GM18861 (cell line): ENCODE measurements at regions not wholly inside any gene's neighbourhood (a gene's known extent, or its start where the extent isn't known, plus 50 kb on each side); places are given as distances from the start of the nearest gene placed in this dataset.
A peak's percentile ranks its signal among the peaks of the same experiment; 100 is the strongest.
"Not testable (repeated sequence)": the region's sequence is repeated elsewhere in the genome, so short reads cannot be mapped to it uniquely, and the experiment has no call there.

Experiments
- ATAC-seq: cut with Tn5 transposase; IDR thresholded peaks from one replicate; pipeline ENCODE4 v1.9.1; 2021; ENCODE audit not compliant: unreplicated experiment

GRCh38 chrX:10676235-10676957 lies 56.0 kb upstream of the MID1 start:
- ATAC-seq: no peak

- no peak for ATAC-seq
Observed at GRCh38 chrX:10677490-10677889, 57.1 kb upstream of the MID1 start.

GRCh38 chrX:10679387-10679786 lies 59.0 kb upstream of the MID1 start:
- no peak for ATAC-seq

GRCh38 chrX:10681167-10681566 lies 60.8 kb upstream of the MID1 start:
- no peak for ATAC-seq

- ATAC-seq: not testable (repeated sequence)
Observed at GRCh38 chrX:10683631-10684030, 63.2 kb upstream of the MID1 start.

- ATAC-seq: no peak
Observed at GRCh38 chrX:10685923-10686595, 65.7 kb upstream of the MID1 start.

- not testable (repeated sequence) for ATAC-seq
Observed at GRCh38 chrX:10691751-10692150, 71.4 kb upstream of the MID1 start.

GRCh38 chrX:10697616-10698317 lies 77.4 kb upstream of the MID1 start:
- no peak for ATAC-seq

- ATAC-seq: no peak
Observed at GRCh38 chrX:10698318-10698640, 77.9 kb upstream of the MID1 start.

- no peak for ATAC-seq
Observed at GRCh38 chrX:10702031-10702430, 81.6 kb upstream of the MID1 start.

- ATAC-seq: not testable (repeated sequence)
Observed at GRCh38 chrX:10706342-10706741, 86.0 kb upstream of the MID1 start.

- ATAC-seq: no peak
Observed at GRCh38 chrX:10707773-10708172, 87.4 kb upstream of the MID1 start.

GRCh38 chrX:10709276-10709675 lies 88.9 kb upstream of the MID1 start:
- no peak for ATAC-seq

GRCh38 chrX:10714531-10714930 lies 94.1 kb upstream of the MID1 start:
- no peak for ATAC-seq

GRCh38 chrX:10722851-10723250 lies 102.5 kb upstream of the MID1 start:
- ATAC-seq: peak; percentile 57

- ATAC-seq: peak; percentile 80
Observed at GRCh38 chrX:10725071-10725470, 104.7 kb upstream of the MID1 start.

GRCh38 chrX:10726647-10727046 lies 106.3 kb upstream of the MID1 start:
- no peak for ATAC-seq

GRCh38 chrX:10728806-10729389 lies 108.5 kb upstream of the MID1 start:
- no peak for ATAC-seq

- ATAC-seq: no peak
Observed at GRCh38 chrX:10739426-10739825, 119.0 kb upstream of the MID1 start.

- ATAC-seq: no peak
Observed at GRCh38 chrX:10741003-10741402, 120.6 kb upstream of the MID1 start.

- no peak for ATAC-seq
Observed at GRCh38 chrX:10741550-10741949, 121.2 kb upstream of the MID1 start.

- no peak for ATAC-seq
Observed at GRCh38 chrX:10743476-10743875, 123.1 kb upstream of the MID1 start.
